ENCODE measurements at regions not wholly inside any gene's neighbourhood (a gene's known extent, or its start where the extent isn't known, plus 50 kb on each side); places are given as distances from the start of the nearest gene placed in this dataset.
A peak's percentile ranks its signal among the peaks of the same experiment; 100 is the strongest.

- H4K5ac ChIP-seq (ENCODE audit: low read depth, low read length): peak overlapping the region; percentile 48; the same call in 1 of the 2 replicates
- H3K23ac ChIP-seq (ENCODE audit: low read depth, low read length): no peak overlapping the region
- ATAC-seq (ENCODE audit: low read depth) (no peak), DNase-seq (no peak)
- no peaks in the 10 kb centered on the region for H3K36me3 ChIP-seq (ENCODE audit: control insufficient read depth, insufficient read depth, low read length)
- ChIA-PET CTCF (no interaction called here), POLR2A (ENCODE audit: unreplicated experiment) (no interaction called here)
- no peak overlapping the region for H3K27ac ChIP-seq (ENCODE audit: insufficient read depth, low read length)
- H3K56ac ChIP-seq (ENCODE audit: extremely low read depth, insufficient read depth, low read length): no peak overlapping the region
- no peak overlapping the region for H3K4ac ChIP-seq (ENCODE audit: low read depth, low read length)
- no peak overlapping the region for H3K4me2 ChIP-seq (ENCODE audit: low read depth, low read length)
- H4K91ac ChIP-seq (ENCODE audit: insufficient read depth, low read depth, low read length): no peak overlapping the region
- no CpG with 5 or more reads among the region's 8 CpGs for WGBS, 2 experiments (ENCODE audit: extremely low coverage in 2 of 2, insufficient read length in 1 of 2)
- no peak overlapping the region for H2BK120ac ChIP-seq (ENCODE audit: low read depth, low read length)
- H3K9ac ChIP-seq (ENCODE audit: low read depth, low read length): no peak overlapping the region
- no peaks in the 10 kb centered on the region for H3K9me1 ChIP-seq (ENCODE audit: insufficient read depth, low read length)
- H2BK15ac ChIP-seq (ENCODE audit: low read depth, low read length): no peak overlapping the region
- H2AFZ ChIP-seq (replicated peaks; ENCODE audit: low read length, poor library complexity): no peak overlapping the region
- H2BK5ac ChIP-seq (ENCODE audit: low read depth, low read length, poor library complexity, severe bottlenecking): no peak overlapping the region
- no peak overlapping the region for H2AK9ac ChIP-seq (replicated peaks; ENCODE audit: low read depth, low read length, poor library complexity)
- intact Hi-C loops (cut with micrococcal nuclease): no loop called here
- H3K14ac ChIP-seq (replicated peaks; ENCODE audit: low read depth, low read length): no peak overlapping the region
- no peaks in the 10 kb centered on the region for H3K4me1 ChIP-seq (ENCODE audit: control insufficient read depth, insufficient read depth, low read length)
- BruUV-seq (replicated peaks): no TSS peak
- H2AK5ac ChIP-seq (ENCODE audit: low read depth, low read length): no peak overlapping the region
- in situ Hi-C loops (cut with MboI; ENCODE audit: low sequenced_read_pairs): no loop called here
- no peak for TF ChIP-seq ELK1 (IDR thresholded peaks at IDR 0.05; ENCODE audit: borderline replicate concordance, low read depth, low read length)
- no peak for TF ChIP-seq MAFK (IDR thresholded peaks at IDR 0.05; ENCODE audit: low read depth, low read length)
- no peak for TF ChIP-seq RFX5 (IDR thresholded peaks at IDR 0.05; ENCODE audit: low read depth, low read length)
- no peak for TF ChIP-seq CTCF (conservative IDR thresholded peaks at IDR 0.05; ENCODE audit: low read depth, low read length)
- no peak for TF ChIP-seq SMC3 (IDR thresholded peaks at IDR 0.05; ENCODE audit: low read depth, low read length)
- TF ChIP-seq POLR2A (IDR thresholded peaks at IDR 0.05; ENCODE audit: low read depth, low read length): no peak
- TF ChIP-seq CHD1 (IDR thresholded peaks at IDR 0.05; ENCODE audit: low read depth, low read length): no peak
- TF ChIP-seq RCOR1 (IDR thresholded peaks at IDR 0.05; ENCODE audit: insufficient replicate concordance, low read length): no peak
- TF ChIP-seq CEBPB (IDR thresholded peaks at IDR 0.05; ENCODE audit: low read depth, low read length): no peak
- H4K20me1 ChIP-seq (ENCODE audit: insufficient read depth, low read length): no peaks in the 10 kb centered on the region
- no peak overlapping the region for H3K18ac ChIP-seq (ENCODE audit: low read depth, low read length)
- no peaks in the 10 kb centered on the region for H3K9me3 ChIP-seq (ENCODE audit: control insufficient read depth, insufficient read depth, low read length)
- H3K4me3 ChIP-seq (ENCODE audit: insufficient read depth, low read depth, low read length): no peak overlapping the region
- H4K8ac ChIP-seq (ENCODE audit: low read depth in 2 of 2, low read length in 2 of 2): no peak overlapping the region
- dilution Hi-C loops (cut with HindIII; ENCODE audit: low sequenced_read_pairs, unreplicated experiment): no loop called here
- no peaks in the 10 kb centered on the region for H3K27me3 ChIP-seq (ENCODE audit: control insufficient read depth, insufficient read depth, low read length)
- no peaks in the 10 kb centered on the region for H3K79me1 ChIP-seq (ENCODE audit: low read depth in 1 of 2, low read length in 2 of 2)
- no peak overlapping the region for H2BK20ac ChIP-seq (ENCODE audit: low read depth, low read length)
These were observed 96.0 kb upstream of the TNFSF4 start for GRCh38 chr1:173302890-173303829.

All from IMR-90 (cell line).